ENCODE measurements at regions not wholly inside any gene's neighbourhood (a gene's known extent, or its start where the extent isn't known, plus 50 kb on each side); places are given as distances from the start of the nearest gene placed in this dataset.

DNA sequence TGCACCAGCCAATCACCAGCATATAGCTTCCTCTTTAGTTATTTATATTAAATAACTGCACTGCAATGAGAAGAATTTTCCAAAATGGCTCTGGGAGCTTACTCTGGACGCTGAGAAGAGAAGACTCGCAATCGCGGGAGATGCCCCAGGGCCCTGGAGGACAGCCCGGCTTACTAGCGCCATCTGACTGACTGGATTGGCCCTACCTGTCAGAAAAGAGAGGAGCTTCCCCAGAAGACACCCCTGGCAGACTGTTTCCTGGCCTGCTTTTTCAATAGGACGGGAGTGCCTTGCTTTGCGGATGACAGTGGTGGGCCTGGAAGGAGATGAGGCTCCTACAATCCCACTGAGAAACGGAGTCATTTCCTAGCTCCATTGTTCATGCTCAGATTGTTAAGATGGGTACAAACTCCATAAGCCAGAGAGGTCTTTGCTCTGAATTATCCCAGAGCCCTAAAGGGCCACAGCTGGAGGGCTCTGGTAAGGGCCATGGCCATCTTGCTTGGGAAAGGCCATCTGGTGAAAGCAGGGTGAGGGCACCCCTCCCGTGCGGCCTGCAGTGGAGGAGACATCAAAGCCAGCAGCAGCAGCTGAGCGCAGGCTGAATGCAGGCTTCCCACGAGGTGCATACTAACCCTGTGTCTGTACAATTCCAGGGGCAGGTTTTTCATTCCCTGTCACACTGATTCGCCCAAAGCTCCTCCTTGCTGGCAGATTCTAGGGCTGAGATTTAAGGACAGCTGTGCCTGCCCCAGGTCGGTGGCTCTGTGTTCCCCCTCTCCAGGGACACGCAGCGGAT lies 92.1 kb downstream of the GALR1 start:
- TF ChIP-seq POLR2AphosphoS5 (IDR thresholded peaks at IDR 0.05; ENCODE audit: low read depth, low read length) (no peak), POLR2A (IDR thresholded peaks at IDR 0.05; ENCODE audit: low read depth, low read length) (no peak), TAF1 (IDR thresholded peaks at IDR 0.05; ENCODE audit: borderline replicate concordance, low read depth, low read length) (no peak)

All from GM12892 (cell line).